ENCODE measurements at regions not wholly inside any gene's neighbourhood (a gene's known extent, or its start where the extent isn't known, plus 50 kb on each side); places are given as distances from the start of the nearest gene placed in this dataset.

DNA sequence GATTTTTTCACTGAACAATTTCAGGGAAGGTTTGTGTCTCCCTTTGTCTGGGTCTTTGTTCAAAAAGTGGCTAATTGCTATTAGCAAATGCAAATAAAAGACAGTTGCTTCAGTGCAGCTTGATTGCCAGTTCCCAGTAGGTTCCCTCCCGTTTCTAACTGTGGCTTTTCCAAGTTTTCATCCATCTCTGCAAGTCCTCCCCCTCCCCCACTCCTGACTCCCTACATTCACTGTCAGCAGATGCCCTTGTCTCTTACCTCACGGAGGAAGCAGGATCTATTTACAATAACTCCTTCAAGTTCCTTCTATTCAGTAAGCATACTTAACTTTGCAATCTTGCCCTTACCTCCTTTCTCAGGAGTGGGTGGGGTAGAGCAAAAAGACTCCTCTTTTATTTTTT, 55.4 kb upstream of the SCEL start:
- no peak for DNase-seq (ENCODE audit: low read depth in 1 of 2, low spot score in 2 of 2)
- no peak overlapping the region for H3K4me3 ChIP-seq
- H3K27ac ChIP-seq, result no peak overlapping the region
- H3K27me3 ChIP-seq (replicated peaks), result no peaks in the 10 kb centered on the region
- no peaks in the 10 kb centered on the region for H3K36me3 ChIP-seq
- no peaks in the 10 kb centered on the region for H3K9me3 ChIP-seq (replicated peaks)
- H3K4me1 ChIP-seq (replicated peaks), result 0 out of 2 replicates have a peak, but pooled peaks cover 4% of the 10 kb centered on the region

DNA sequence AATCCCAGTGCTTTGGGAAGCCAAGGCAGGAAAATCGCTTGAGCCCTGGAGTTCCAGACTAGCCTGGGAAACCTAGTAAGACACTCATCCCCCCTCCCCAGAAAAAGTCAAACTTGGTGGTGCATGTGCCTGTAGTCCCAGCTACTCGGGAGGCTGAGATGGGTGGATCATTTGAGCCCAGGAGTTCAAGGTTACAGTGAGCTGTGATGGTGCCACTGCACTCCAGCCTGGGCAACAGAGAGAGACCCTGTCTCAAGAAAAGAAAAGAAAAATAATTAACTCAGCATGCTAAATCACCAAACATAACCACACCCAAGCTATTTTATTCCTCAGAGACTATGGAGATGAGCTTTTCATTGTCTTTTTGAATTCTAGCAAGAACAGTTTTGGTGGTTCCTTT, 56.2 kb upstream of the SCEL start:
- 0 out of 2 replicates have a peak, but pooled peaks cover 4% of the 10 kb centered on the region for H3K4me1 ChIP-seq (replicated peaks)
- H3K4me3 ChIP-seq, result no peak overlapping the region
- no peaks in the 10 kb centered on the region for H3K9me3 ChIP-seq (replicated peaks)
- no peaks in the 10 kb centered on the region for H3K36me3 ChIP-seq
- no peaks in the 10 kb centered on the region for H3K27me3 ChIP-seq (replicated peaks)
- no peak overlapping the region for H3K27ac ChIP-seq
- DNase-seq (ENCODE audit: low read depth in 1 of 2, low spot score in 2 of 2), result no peak

DNA sequence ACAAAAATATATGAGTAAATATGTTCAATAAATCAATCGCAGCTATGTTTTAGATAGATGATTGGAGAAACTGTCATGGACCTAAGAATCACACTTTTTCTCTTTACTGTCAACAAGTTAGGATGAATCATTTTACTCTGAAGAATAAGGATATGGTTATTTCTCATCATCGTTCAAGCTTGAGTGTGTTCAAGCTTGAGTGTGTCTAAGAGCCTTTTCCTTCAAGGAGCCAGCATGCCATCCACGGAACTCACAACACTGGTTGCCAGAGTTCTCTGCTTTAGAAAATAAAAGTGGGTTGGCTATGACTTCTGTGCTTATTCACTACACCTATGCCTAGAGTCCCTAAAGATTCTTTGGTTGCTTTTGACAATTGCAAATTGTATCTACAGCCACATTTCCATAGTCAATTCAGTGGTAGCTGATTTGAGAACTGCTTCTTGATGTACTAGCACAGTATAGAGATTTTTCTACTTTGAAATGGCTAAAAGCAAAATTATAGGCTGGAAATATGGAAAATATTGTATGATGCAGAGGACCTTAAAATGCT, 58.1 kb upstream of the SCEL start:
- H3K27me3 ChIP-seq (replicated peaks), result no peaks in the 10 kb centered on the region
- DNase-seq (ENCODE audit: low read depth in 1 of 2, low spot score in 2 of 2), result no peak
- no peak overlapping the region for H3K4me3 ChIP-seq
- H3K9me3 ChIP-seq (replicated peaks), result no peaks in the 10 kb centered on the region
- no peak overlapping the region for H3K27ac ChIP-seq
- no peaks in the 10 kb centered on the region for H3K36me3 ChIP-seq
- H3K4me1 ChIP-seq (replicated peaks), result 0 out of 2 replicates have a peak, but pooled peaks cover 4% of the 10 kb centered on the region

DNA sequence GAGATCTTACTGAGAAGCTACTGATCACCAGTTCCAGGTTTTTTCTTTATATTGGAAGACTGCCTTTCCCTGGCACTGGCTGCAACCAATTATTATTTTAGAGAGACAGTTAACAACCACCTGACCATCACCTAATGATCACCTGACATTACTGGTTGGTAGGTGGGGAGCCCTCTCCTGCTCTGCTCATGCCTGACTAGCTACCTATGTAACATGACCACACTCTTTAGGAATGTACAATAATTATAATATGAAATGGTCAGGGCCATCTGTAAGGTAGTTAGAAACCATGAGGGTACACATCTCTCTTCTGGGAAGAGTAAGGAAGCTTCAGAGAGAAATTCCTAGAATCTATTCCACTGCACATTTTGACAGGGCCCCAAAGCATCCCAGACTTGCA, 59.0 kb upstream of the SCEL start:
- H3K27me3 ChIP-seq (replicated peaks), result no peaks in the 10 kb centered on the region
- H3K36me3 ChIP-seq, result no peaks in the 10 kb centered on the region
- H3K9me3 ChIP-seq (replicated peaks), result no peaks in the 10 kb centered on the region
- DNase-seq (ENCODE audit: low read depth in 1 of 2, low spot score in 2 of 2), result no peak
- H3K4me1 ChIP-seq (replicated peaks), result 0 out of 2 replicates have a peak, but pooled peaks cover 4% of the 10 kb centered on the region
- no peak overlapping the region for H3K27ac ChIP-seq
- no peak overlapping the region for H3K4me3 ChIP-seq

DNA sequence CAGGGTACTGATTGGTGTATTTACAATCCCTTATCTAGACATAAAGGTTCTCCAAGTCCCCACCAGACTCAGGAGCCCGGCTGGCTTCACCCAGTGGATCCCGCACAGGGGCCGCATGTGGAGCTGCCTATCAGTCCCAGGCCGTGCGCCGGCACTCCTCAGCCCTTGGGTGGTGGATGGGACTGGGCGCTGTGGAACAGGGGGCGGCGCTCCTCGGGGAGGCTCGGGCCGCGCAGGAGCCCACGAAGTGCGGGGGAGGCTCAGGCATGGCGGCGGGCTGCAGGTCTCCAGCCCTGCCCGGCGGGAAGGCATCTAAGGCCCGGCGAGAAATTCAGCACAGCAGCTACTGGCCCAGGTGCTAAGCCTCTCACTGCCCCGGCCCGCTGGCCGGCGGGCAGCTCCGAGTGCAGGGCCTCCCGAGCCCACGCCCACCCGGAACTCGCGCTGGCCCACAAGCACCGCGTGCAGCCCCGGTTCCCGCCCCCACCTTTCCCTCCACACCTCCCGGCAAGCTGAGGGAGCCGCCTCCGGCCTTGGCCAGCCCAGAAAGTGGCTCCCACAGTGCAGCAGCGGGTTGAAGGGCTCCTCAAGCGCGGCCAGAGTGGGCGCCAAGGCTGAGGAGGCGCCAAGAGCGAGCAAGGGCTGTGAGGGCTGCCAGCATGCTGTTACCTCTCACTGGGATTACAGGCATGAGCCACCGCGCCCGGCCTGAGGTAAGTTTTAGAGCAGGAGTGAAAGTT, 60.0 kb upstream of the SCEL start:
- H3K27me3 ChIP-seq (replicated peaks), result no peaks in the 10 kb centered on the region
- H3K4me3 ChIP-seq, result no peak overlapping the region
- DNase-seq (ENCODE audit: low read depth in 1 of 2, low spot score in 2 of 2), result no peak
- 0 out of 2 replicates have a peak, but pooled peaks cover 4% of the 10 kb centered on the region for H3K4me1 ChIP-seq (replicated peaks)
- no peaks in the 10 kb centered on the region for H3K36me3 ChIP-seq
- no peaks in the 10 kb centered on the region for H3K9me3 ChIP-seq (replicated peaks)
- H3K27ac ChIP-seq, result no peak overlapping the region

DNA sequence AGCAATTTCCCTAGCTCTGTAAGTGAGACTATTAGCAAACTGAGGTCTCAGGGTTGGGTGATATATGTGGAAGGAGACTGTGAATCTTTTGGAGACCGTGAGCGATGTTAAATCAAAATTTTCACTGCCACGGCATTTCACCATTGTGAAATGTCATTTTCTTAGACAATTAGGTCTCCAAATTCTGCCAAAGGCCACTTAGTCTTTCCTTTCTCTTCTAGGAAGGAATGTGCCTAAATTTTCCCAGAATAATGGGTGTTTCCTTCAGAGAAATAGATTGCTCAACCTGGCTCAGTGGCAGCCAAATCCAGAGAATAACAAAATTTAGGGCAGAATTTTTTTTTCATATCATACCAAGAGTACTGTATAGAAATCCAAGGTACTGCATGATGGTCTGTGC, 64.5 kb upstream of the SCEL start:
- H3K27me3 ChIP-seq (replicated peaks), result no peaks in the 10 kb centered on the region
- H3K27ac ChIP-seq, result no peak overlapping the region
- no peaks in the 10 kb centered on the region for H3K36me3 ChIP-seq
- no peaks in the 10 kb centered on the region for H3K9me3 ChIP-seq (replicated peaks)
- no peak overlapping the region for H3K4me3 ChIP-seq
- no peak for DNase-seq (ENCODE audit: low read depth in 1 of 2, low spot score in 2 of 2)
- H3K4me1 ChIP-seq (replicated peaks), result no peaks in the 10 kb centered on the region

DNA sequence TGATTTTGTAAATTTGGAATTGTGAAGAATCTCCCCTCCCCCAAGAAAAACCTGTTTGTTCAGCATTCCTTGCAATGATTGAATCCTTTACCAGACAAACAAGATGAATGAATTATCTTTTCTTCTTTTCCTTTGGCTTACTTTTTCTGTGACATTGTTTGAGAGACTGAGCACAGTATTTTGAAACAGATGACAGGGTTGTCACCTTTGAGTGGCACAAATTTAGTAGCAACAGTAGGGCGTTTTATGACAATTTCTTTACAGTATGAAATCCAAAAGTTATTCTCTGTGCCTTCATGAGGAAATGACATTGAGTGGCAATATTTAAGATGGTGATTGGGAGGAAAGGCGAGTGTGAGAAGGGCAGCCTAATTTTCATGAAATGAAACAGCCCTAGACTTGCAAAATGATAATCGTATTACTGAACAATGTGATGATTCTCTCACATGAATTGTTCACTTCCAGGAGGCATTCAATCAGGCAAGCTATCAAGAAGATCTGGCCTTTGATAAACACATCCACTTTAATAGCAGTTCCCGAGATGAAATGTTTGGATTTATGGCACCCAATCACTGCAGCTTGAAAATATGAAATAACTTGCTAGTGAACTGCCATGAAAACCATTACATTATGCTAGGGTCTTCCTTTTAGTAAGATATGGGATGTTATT, 68.6 kb upstream of the SCEL start:
- no peaks in the 10 kb centered on the region for H3K9me3 ChIP-seq (replicated peaks)
- H3K4me3 ChIP-seq, result no peak overlapping the region
- H3K4me1 ChIP-seq (replicated peaks), result no peaks in the 10 kb centered on the region
- H3K27me3 ChIP-seq (replicated peaks), result 0 out of 2 replicates have a peak, but pooled peaks cover 2% of the 10 kb centered on the region
- DNase-seq (ENCODE audit: low read depth in 1 of 2, low spot score in 2 of 2), result no peak
- H3K36me3 ChIP-seq, result no peaks in the 10 kb centered on the region
- no peak overlapping the region for H3K27ac ChIP-seq

DNA sequence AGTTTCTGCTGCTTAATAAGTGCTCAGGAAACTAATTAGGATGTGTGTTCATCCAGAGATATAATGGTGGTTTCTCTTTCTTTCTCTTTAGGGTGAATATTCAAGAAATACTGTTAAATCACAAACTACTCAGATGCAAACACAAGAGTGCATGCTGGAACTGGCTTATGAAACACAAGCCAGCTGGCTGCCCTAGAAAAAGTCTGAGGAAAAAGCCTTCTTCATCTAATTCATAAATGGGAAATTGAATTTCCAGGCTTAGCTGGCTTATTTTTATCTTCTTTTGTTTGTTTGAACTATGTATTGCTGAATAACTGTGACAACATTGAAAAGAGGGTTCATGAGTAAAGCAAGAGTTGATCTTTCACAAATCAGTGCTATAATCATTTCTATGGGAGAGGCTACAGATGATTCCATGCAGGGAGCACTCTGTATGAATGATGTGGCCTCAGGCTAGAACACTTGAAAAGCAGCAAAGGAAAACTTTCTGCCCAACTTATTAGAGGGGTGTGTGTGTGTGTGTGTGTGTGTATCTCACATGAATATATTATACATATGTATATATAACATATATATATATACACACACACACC, 69.8 kb upstream of the SCEL start:
- H3K36me3 ChIP-seq, result no peaks in the 10 kb centered on the region
- H3K27me3 ChIP-seq (replicated peaks), result 0 out of 2 replicates have a peak, but pooled peaks cover 2% of the 10 kb centered on the region
- H3K9me3 ChIP-seq (replicated peaks), result no peaks in the 10 kb centered on the region
- H3K4me3 ChIP-seq, result no peak overlapping the region
- H3K4me1 ChIP-seq (replicated peaks), result no peaks in the 10 kb centered on the region
- DNase-seq (ENCODE audit: low read depth in 1 of 2, low spot score in 2 of 2), result no peak
- H3K27ac ChIP-seq, result no peak overlapping the region

DNA sequence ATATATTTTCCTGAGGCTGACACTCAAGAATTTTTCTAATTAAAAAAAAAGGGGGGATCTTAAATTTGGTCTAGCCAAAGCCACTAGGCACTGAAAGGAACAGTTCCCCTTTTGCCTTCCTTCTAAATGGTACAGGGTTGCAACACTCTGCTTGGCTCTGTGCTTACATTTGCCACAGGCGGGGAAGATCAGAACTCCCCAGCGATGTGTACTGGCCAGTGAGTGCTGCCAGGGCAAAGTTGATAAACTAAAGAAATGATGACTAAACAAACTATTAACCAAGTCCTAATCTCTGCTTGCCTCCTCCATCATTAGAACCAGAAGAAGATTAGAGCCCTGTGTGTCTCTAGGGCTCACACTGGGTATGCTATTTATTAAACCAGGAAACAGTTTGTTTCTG, 75.3 kb upstream of the SCEL start:
- no peaks in the 10 kb centered on the region for H3K4me1 ChIP-seq (replicated peaks)
- no peak overlapping the region for H3K27ac ChIP-seq
- DNase-seq (ENCODE audit: low read depth in 1 of 2, low spot score in 2 of 2), result no peak
- H3K9me3 ChIP-seq (replicated peaks), result no peaks in the 10 kb centered on the region
- H3K4me3 ChIP-seq, result no peak overlapping the region
- H3K36me3 ChIP-seq, result no peaks in the 10 kb centered on the region
- H3K27me3 ChIP-seq (replicated peaks), result peaks cover 10% of the 10 kb centered on the region

DNA sequence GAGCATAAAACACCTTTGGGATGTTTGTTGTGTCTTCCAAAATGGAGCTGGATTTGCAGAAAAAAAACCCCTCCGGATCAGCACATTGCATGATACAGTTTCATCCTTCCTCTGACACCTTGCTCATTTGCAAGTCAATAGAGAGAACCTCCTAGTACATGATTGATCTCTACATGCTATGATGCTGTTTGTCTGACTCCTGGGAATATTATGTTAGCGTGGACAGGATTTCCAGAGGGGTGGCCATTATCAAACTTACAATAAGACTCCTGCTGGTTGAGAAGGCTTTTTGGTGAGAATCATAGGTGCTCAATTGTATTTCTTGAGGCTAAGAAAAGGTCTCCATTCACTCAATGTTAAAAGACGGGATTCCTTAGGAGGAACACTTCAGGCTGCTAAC, 75.9 kb upstream of the SCEL start:
- DNase-seq (ENCODE audit: low read depth in 1 of 2, low spot score in 2 of 2), result no peak
- Histone ChIP-seq H3K27ac (no peak overlapping the region), H3K36me3 (no peaks in the 10 kb centered on the region), H3K4me1 (replicated peaks) (no peaks in the 10 kb centered on the region), H3K9me3 (replicated peaks) (no peaks in the 10 kb centered on the region), H3K27me3 (replicated peaks) (peaks cover 11% of the 10 kb centered on the region), H3K4me3 (no peak overlapping the region)

DNA sequence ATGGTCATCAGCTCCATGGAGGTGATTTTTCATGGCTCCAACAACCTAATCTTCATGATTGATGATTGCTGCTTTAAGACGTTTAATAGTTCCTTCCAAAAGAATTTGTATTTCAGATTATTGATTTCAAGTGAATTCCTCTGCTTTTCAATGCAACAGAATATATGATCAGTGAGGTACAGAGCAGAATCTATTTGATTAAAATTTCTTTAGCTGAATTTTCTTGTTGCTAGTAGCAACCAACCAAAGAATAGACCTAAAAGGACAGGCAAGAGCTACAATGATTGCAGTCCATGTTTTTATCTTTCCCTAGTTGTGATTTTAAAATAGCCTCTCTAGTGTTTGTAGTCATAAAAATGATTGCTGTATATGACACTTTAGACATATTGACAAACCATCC, 76.8 kb upstream of the SCEL start:
- Histone ChIP-seq H3K4me3 (no peak overlapping the region), H3K4me1 (replicated peaks) (no peaks in the 10 kb centered on the region), H3K27ac (no peak overlapping the region), H3K27me3 (replicated peaks) (peaks cover 11% of the 10 kb centered on the region), H3K36me3 (no peaks in the 10 kb centered on the region), H3K9me3 (replicated peaks) (no peaks in the 10 kb centered on the region)
- DNase-seq (ENCODE audit: low read depth in 1 of 2, low spot score in 2 of 2), result no peak

DNA sequence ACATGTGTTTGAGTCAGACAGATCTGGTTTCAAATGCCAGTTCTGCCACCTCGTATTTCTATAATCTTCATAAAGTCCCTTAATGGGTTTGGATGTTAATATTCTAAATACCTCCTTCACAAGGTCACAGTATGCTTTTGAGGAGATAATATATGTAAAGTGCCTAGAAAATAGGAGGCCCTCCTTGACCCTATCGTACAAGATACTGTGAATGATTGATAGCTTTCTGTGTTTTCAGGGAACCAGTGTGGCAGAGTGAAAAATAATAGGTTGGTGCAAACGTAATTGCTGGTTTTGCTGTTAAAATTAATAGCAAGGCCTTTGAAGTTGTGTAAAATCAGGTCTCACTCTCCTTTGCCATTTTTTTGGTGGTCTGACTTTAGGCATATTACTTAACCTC, 77.5 kb upstream of the SCEL start:
- Histone ChIP-seq H3K4me3 (no peak overlapping the region), H3K9me3 (replicated peaks) (no peaks in the 10 kb centered on the region)

DNA sequence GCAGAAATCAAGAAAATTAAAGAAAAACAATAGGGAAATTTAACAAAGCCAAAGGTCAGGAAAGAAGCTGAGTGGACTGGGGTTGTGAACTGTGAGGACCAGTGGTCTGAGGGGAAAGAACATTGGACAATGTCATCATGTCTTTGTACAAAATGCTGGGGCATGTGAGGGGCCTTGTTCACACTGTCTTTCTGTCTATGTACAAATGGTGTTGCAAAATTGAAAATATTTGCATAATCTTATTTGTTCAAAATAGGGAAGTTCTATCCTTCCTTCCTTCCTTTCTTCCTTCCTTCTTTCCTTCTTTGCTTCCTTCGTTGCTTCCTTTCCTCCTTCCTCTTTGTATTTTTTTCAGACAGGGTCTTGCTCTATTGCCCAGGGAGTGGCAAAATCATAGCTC, 79.2 kb upstream of the SCEL start:
- no peaks in the 10 kb centered on the region for H3K9me3 ChIP-seq (replicated peaks)
- peaks cover 8% of the 10 kb centered on the region for H3K27me3 ChIP-seq (replicated peaks)
- H3K4me3 ChIP-seq, result no peak overlapping the region
- H3K27ac ChIP-seq, result no peak overlapping the region
- H3K4me1 ChIP-seq (replicated peaks), result no peaks in the 10 kb centered on the region
- H3K36me3 ChIP-seq, result no peaks in the 10 kb centered on the region
- DNase-seq (ENCODE audit: low read depth in 1 of 2, low spot score in 2 of 2), result no peak

More for the DNA sequence above, 77.5 kb upstream of the SCEL start:
- Histone ChIP-seq H3K4me1 (replicated peaks) (no peaks in the 10 kb centered on the region), H3K36me3 (no peaks in the 10 kb centered on the region), H3K27ac (no peak overlapping the region), H3K27me3 (replicated peaks) (peaks cover 11% of the 10 kb centered on the region)
- DNase-seq (ENCODE audit: low read depth in 1 of 2, low spot score in 2 of 2), result no peak

DNA sequence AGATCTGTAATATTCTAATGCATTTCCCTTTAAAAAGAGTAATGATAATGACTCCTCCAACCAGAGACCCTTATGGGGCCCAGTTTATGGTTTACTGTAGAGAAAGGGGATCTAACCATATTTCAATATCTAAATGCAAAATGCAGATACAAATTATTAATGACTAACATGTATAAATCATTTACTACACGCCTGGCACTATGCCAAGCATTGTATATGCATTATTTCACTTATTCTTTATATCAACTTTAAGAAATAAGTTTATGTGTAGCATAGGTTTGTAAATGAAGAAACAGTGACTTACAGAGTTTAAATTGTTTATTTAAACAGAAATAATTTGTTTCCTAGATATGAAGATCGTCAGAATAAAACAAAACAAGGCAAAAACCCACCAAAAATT, 86.2 kb upstream of the SCEL start:
- H3K4me3 ChIP-seq, result no peak overlapping the region
- no peaks in the 10 kb centered on the region for H3K4me1 ChIP-seq (replicated peaks)
- DNase-seq (ENCODE audit: low read depth in 1 of 2, low spot score in 2 of 2), result no peak

More for the DNA sequence above, 86.2 kb upstream of the SCEL start:
- Histone ChIP-seq H3K36me3 (no peaks in the 10 kb centered on the region), H3K27ac (no peak overlapping the region), H3K9me3 (replicated peaks) (no peaks in the 10 kb centered on the region), H3K27me3 (replicated peaks) (no peaks in the 10 kb centered on the region)
